Lower leg skin (tissue), 3 donors: ENCODE measurements at regions not wholly inside any gene's neighbourhood (a gene's known extent, or its start where the extent isn't known, plus 50 kb on each side); places are given as distances from the start of the nearest gene placed in this dataset.

Source experiments
- POLR2A ChIP-seq, 2 donors: fragments of 450-650 bp; IDR thresholded peaks; one replicate each; pipeline ENCODE4 v1.6.1; 2016 to 2017; ENCODE audit warnings: antibody characterized with exemption in 2 of 2, mild to moderate bottlenecking in 1 of 2, moderate library complexity in 1 of 2
- TF ChIP-seq, protein P1 (sequence below), 3 donors: fragments of 450-650 bp; IDR thresholded peaks; one replicate each; pipeline ENCODE4 v1.5.1; 2016; ENCODE audit warnings: antibody characterized with exemption in 3 of 3, mild to moderate bottlenecking in 3 of 3, moderate library complexity in 2 of 3

DNA sequence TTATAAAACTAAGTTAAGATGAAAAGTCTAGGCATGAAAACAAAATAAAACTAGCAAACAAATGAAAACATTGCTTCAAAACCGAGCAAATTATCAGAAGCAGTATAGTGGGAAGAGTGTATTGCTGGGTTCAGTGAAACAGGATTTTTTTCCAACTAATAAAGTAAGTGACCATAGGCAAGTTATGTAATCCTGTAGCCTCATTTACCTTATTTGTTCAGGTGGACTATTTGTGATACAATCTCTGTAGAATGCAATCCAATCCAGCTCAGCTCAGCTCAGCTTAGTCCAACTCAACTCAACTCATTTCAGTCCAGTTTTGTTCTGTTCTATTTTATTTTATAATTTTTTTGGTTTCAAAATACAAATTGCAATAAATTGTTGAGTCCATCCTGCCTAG is 276.7 kb upstream of the LRIG3 start:
- TF ChIP-seq, protein P1, sequence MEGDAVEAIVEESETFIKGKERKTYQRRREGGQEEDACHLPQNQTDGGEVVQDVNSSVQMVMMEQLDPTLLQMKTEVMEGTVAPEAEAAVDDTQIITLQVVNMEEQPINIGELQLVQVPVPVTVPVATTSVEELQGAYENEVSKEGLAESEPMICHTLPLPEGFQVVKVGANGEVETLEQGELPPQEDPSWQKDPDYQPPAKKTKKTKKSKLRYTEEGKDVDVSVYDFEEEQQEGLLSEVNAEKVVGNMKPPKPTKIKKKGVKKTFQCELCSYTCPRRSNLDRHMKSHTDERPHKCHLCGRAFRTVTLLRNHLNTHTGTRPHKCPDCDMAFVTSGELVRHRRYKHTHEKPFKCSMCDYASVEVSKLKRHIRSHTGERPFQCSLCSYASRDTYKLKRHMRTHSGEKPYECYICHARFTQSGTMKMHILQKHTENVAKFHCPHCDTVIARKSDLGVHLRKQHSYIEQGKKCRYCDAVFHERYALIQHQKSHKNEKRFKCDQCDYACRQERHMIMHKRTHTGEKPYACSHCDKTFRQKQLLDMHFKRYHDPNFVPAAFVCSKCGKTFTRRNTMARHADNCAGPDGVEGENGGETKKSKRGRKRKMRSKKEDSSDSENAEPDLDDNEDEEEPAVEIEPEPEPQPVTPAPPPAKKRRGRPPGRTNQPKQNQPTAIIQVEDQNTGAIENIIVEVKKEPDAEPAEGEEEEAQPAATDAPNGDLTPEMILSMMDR (IDR thresholded peaks at IDR 0.05), result no peak
- TF ChIP-seq POLR2A (IDR thresholded peaks at IDR 0.05), result no peak
